Stimulated activated naive CD4-positive, alpha-beta T cell treated with Interleukin-2 at 50 U/mL for 16 hours (primary cell): ENCODE measurements at regions not wholly inside any gene's neighbourhood (a gene's known extent, or its start where the extent isn't known, plus 50 kb on each side); places are given as distances from the start of the nearest gene placed in this dataset.

Experiments used
- DNase-seq: peaks from one replicate; lab custom pipeline; 2025; lab: John Stamatoyannopoulos, UW

DNA sequence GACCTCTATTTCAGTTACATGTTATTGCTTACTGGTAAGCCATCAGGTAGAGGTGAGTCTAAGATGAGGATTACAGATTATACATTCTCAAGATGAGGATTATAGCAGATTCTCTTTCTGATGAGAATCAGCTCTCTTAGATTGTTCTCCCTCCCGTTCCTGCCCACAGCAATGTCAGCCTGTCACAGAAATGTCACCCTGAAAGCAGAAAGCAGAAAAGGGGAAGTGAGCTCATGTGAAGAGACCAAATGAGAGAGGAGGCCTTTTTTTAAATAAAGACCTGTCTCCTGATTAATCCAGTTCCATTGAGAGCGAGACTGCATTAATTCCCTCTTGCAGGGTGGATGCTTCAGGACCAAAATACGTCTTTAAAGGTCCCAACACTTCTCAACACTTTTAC lies 445.6 kb downstream of the KCTD12 start:
- no peak for DNase-seq

DNA sequence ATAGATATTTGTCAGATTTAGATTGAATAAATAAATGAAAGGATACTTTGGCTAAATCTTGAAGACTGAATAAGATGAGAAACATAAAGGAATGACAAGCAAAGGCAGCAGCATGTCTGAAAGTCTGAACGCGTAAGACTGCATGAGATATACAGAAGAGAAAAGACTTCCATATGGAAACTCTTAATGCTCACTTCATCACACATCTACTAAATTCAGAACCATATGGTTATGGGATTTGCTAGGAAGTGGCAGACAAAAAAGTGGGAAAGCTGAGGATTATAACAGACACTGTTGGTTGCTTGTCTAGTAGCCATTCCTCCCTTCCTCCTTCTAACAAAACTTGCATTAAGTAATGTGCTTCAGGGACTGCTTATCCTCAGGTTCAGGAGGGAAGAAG lies 446.7 kb downstream of the KCTD12 start:
- no peak for DNase-seq

DNA sequence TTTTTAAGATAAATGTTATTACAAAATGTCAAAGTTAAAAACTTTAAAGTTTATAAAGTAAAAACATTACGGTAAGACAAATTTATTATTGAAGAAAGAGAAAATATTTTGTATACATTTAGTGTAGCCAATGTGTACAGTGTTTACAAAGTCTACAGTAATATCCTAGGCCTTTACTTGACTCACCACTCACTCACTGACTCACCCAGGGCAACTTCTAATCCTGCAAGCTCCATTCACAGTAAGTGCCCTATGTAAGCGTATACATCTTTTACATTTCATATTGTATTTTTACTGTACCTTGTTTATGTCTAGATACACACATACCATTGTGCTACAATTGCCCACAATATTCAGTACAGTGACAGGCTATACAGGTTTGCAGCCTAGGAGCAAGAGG lies 448.2 kb downstream of the KCTD12 start:
- DNase-seq, result no peak

DNA sequence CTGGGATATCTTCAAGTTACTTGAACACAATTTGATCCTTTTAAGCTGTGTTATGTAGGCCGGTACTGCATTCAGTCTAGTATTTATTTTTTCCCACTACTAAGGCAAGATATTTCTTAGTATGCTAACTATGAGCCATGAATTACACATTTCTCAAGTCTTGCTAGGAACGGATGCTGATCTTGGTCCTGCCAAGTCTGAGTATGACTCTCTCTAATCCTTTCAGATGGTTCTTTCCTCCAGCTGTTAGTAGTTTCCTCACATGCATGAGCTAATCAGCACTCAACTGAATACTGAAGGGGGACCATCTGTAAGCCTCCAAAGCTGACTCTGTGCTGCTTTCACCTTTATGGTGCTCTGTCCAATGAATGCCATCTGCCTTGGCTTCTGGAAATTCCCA lies 460.3 kb downstream of the KCTD12 start:
- DNase-seq, result no peak

DNA sequence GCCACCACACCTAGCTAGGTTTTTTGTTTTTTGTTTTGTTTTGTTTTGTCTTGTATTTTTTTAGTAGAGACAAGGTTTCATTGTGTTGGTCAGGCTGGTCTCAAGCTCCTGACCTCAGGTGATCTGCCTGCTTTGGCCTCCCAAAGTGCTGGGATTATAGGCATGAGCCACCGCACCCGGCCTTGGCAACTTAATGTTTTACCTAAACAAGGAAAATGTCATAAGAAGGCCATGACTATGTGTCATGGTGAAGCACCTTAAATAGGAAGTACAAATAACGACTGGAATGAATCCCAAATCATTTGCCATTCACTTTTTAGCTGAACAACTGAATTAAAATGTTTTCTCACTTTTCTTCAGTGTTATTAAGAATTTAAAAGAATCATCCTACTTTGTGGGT lies 465.2 kb downstream of the KCTD12 start:
- DNase-seq, result no peak

DNA sequence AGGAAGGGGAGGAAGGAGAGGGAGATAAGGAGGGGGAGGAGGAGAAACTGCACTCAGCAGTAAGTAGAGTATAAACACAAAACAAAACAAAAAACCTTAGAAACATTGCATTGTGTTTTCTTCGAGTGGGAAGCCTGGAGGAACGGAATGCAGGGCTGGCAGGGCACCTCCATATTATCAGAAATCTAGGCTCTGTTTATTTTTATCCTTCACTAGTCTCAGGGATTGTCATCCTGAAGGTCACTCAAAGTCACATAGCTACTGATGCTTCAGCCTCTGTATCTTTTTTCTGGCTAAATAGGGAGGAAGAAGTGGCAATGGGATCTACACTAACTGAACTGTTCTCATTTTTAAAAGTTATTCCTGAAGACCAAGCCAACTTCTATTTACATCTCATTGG lies 467.8 kb downstream of the KCTD12 start:
- no peak for DNase-seq

DNA sequence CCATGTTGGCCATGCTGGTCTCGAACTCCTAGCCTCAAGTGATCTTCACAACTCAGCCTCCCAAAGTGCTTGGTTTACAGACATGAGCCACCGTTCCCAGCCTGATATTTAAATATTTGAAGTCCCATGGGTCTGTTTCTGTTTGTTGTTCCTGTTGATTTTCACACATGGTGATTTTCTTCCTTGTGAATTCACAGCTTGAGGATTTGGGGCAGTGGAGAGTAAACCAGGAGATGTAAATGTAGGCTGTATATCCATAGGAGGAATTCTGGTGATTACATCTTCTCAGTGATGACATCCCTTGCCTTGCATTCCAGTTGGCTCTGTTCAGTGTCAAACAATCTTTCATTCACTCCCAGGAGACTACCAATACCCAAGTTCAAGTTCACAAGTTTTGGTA lies 471.9 kb downstream of the KCTD12 start:
- no peak for DNase-seq

DNA sequence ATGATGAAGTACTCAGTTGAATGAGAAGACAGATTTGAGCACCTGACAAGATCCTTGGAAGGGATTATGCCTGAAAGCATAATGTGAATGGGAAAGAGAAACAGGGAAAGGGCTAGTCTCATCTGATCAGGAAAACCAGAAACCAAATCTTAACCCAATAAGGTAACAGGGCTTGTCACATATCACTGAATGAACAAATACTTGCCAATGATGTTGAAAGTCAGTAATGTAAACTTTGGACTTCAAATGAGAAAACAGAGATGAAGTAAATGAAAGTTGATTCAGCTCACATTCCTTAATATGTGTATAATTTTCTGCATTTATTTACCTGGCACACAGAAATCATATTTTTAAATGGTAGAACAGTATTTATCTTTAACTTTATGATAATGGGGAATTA lies 480.0 kb downstream of the KCTD12 start:
- DNase-seq, result no peak

DNA sequence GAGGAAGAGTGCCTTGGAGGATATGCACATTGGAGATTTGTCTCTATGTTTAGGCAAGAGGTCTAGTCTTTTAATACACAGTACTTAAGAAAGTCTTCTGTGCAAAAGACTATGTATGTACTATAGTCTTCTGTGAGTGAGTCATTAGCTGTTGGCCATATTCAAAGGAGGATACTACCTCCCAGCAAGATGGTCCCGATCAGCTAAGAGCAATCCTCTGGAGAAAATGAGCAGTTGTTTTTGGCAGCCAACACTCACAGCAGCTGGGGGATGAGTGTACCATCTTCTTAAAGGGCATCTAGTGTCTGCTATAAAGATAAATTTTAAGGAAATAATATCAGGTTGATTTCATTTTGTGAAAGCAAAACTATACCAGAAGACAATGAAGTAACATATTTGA lies 487.8 kb downstream of the KCTD12 start:
- DNase-seq, result no peak

DNA sequence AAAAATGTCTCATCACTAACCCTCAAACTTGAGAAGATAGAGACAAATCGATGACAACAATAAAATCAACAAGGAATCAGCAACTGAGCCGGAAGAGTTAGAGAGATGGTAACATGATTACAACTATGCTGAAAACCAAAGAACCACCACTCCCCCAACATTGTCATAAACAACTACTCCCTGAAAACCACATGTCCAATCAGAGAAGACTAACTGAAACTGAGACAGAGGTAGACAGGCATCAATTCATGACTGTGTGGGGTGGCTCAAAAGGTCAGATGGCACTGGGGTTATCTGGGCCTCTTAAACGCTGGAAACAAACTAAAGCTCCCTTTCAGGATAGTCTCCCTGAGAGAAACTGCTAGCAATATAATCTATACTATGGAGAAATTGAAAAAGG lies 488.8 kb downstream of the KCTD12 start:
- DNase-seq, result no peak

DNA sequence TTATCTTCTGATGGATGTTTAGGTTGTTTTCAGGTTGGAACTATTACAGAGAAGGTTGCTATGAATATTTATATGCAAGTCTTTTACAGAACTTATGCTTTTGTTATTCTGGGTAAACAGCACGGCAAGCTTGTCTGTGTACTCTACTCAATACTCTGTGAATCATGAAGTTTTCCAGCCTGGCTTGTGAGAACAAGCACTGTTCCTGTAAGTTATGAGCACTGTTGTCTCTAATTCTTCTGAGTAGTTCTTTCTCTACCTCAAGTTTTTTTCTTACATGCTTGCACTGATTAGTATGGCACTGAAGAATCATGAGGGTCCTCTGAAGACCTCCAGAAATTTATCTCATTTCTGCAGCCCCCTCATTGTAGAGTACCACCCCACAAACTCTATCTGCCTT lies 496.9 kb downstream of the KCTD12 start:
- no peak for DNase-seq

DNA sequence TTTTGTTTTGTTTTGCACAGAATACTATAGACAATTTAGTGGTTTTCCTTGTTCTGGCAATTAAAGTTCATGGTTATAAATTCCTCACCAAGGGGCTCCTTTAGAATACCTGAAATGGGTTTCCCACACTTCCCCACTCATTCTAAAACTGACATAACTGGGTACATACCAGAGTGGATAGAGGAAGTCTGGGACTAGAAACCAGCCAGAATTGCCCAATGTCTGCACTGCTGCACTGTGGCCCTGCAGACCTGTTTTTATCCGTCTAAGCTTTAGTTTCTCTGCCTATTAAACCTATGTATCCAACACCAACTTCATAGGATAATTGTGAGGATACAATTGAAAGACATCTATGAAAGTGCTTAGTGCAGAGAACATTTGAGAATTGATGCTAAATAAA lies 498.6 kb downstream of the KCTD12 start:
- no peak for DNase-seq

DNA sequence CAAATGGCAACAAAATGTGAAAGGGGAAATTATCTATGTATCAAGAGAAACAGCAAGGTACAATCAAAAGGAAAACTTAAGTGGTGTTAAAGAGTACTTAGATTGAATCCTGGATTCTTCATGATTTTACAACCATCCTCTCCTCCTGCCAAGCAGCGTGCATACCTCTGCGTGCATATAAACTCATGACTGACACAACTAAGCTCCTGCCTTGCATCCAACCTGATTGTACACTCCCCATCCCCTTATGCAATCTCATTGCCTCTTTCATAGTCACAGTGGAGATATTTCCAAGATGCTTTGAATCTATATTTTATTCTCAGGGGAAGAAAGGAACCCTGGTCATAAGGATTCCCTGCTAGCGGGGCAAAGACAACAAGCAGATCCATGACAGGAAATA lies 499.9 kb downstream of the KCTD12 start:
- no peak for DNase-seq

DNA sequence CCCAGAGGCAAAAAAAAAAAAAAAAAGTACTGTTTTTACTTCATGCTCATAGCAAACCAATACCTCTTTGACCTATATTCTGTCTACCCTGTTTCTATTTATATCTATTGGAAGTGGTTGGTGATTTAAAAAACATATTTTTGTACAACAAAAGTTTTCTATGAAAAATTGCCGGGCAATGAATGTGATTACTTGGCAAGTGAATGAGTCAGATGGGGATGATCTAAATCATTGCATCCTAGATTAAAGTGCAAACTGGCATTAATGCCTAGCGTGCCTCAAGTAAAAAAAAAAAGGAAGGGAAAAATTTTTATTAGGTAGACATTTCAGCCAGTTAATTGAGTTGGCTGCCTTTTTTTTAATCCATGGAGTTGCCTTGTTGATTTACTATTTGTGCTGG lies 500.6 kb downstream of the KCTD12 start:
- DNase-seq, result no peak

DNA sequence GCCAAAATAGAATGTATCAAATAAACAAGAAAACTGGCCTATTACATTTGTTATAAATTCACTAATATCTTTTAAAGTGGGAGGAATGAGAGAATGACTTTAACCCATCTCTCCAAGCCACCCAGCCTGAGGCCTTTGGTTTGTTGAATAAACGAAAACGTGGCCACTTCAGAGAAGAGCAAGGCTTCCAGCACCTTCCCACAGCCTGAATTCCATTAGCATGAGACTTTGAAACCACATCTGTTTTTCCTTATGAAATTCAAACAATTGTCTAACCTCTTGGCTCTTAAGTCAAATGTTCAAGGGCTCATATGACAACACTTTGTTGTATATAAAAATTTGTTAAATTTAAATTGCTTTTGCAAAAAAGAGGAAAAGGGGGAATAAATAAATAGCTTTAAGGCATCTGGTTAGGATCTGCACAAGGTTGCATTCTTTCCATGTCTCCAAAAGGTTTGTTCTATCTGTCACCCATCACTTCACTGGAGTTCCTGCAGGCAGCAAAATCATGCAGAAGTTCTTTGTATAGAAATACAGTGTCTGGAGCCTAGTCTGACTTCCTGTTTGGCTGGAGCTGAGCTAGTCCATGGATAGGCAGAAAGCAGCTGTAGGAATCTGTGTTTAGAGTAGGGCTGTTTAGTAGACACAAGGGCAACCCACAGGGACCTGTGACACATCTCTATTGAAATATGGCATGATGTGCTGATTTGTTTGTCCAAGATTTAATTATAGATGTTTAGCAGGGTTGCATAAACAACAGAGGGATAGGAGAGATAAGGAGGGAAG lies 502.3 kb downstream of the KCTD12 start:
- no peak for DNase-seq

DNA sequence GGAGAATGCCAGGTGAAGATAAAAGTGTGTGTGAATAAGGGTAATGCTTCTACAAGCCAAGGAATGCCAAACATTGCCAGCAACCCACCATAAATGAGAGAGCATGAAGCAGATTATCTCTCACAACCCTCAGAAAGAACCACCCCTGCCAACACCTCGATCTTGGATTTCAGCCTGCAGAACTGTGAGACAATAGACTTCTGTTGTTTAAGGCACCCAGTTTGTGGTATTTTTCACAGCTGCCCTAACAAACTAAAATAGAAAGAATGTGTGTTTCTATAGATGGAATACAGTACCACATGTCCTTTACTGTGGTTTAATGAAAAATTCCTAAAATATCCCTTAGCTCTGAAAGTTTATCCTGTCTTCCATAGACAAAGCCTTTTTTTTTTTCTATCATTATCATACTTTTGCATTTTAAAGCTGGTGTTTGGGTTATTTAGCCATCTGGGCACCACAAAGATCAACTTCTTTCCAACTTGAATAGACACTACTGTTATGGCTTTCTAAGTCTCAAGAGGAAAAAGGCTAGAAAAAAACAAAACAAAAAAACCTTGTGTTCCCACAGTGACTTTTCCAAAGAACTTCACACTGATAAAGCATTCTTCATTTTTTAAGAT lies 505.6 kb downstream of the KCTD12 start:
- DNase-seq, result no peak

DNA sequence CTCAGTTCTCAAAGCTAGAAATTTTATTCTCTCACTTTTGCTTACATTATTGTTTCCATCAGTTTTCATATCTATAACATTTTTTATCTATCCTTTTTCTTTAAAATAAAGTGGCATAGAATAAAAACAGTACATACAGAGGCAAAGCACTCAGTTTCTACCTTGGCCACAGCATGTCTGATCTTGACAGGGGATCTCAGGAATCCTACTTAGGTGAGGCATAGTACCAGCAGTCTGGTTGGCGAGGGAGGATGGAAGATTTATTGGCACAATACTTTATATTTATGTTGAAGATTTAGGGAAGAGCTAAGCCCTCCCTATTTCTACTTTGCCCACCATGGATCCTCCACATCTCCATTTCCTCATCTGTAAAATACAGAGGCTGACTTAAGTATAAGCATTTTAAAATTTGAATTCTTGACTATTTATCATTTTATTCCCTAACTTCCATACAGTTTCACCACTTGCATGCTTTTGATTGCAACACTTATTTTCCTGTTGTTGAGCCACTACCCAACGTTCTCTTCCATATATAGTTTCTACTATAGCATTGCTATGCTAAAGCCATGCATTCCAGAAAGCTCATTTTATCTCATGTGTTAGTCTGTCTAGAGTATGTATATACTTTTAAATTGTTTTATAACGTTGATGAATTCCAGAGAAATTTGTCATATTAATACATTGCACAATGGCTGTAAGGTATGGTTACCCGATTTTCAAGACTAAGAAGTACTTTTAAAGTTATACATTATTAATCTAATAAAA lies 506.7 kb downstream of the KCTD12 start:
- no peak for DNase-seq

DNA sequence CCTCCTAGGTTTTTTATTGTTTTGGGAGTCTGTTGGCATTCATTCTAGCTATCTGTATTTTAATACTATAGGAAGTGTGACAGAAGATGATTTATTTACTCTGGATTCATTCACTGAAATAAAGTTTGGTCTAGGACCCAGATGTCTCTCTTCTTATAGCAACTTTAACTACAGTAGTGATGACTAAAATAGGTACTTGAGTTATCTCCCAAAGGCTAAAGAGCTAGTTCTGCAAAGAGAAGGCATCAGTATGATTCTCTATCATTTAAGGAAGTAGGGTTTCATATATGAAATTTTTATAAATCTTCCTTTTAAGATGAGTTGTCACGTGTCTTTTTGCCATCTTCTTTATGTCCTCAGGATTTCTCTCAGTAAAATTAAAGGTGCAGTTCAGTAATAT lies 507.4 kb downstream of the KCTD12 start:
- no peak for DNase-seq

DNA sequence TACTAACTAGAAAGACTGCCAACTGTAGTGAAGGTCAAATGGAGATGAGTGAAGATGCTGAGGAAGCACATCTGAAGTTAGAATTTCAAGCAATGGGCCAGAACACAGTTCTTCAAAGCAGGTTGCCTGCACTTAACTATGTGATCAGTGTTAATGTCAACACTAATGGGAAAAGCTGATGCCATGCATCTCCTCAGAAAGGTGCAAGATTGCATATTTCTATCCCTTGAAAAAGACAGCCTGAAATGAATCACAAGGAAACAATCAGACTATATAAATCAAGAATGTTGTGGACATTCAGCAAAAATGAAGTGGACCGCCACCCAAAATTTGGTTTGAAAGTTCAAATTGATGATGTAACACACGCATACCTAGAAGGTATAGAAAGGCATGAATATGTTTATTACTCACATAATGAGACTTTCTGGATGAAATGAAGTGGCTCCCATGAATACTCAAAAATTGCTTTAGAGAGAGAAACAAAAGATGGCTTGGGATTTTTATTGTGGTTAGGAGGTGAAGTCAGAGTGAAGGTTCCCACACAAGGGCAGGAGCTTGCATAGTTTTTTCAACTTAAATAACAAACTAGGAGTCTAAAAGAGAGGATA lies 522.4 kb downstream of the KCTD12 start:
- DNase-seq, result no peak

DNA sequence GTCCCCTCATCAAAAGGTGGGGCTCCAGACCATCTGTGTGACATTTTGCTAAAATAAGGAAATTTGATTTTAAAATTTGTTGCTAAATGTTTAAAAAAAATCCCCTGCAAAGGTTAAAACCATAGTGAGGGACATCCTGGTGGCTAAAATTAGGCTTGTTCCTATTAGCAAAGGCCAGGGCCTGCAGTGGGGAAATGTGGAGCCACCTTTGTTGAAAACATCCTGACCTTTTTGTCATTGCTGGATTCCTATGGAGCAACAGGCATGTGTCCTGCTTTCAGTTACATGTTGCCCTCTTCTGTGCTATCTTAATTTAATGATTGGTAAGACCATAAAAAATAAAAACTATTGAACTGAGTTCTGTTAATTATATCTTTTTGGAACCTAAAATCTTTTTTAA lies 524.3 kb downstream of the KCTD12 start:
- no peak for DNase-seq

DNA sequence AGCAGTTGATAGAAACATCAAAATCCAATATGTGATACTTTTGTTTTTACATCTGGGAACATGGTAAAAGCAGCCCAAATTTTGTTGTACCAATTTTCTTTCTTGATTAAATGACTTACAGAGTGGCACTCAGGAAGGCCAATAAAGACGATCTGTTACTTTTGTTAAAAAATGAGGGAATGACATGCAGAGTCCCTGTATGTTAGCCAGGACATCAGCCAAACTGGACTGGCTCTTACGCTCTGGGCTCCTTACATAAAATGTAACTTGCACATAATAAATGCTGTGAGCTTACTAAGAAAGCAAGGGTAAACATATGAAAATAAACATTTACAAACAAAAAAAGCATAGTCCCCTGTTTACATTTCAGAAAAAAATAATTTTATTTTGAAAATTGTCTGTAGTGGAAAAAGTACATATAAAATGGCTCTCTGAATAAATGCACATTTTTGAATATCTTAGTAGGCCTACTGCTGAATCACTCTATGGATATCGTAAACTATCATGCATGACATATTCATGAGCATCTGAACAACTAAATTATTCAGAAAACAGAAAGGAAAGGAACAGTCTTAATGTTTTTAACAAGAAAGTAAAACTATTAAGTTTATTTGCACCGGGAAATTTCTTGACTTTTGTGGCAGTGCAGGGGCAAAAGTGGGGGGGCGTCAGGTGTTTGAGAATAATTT lies 534.5 kb downstream of the KCTD12 start:
- DNase-seq, result no peak

DNA sequence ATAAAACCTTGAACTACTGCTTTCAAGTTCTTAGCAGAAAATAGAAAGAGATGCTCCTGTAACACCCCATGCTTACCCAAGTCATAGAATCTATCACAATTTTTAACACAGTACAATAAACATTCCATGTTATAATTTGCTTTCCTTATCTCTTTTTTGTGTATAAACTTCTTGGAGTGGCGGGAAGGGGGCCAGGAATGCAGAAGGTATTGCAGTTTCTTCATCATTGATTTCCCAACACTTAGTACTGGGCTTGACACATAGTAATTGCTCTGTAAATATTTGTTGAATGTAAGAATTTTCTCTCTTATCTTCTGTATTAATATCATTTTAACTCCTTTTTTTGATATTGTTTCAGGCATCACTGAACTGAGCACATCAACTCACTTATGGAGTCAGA lies 535.8 kb downstream of the KCTD12 start:
- DNase-seq, result no peak
